HG02938 (cell line): ENCODE measurements at regions not wholly inside any gene's neighbourhood (a gene's known extent, or its start where the extent isn't known, plus 50 kb on each side); places are given as distances from the start of the nearest gene placed in this dataset.

Experiments
- ATAC-seq: cut with Tn5 transposase; IDR thresholded peaks from one replicate; pipeline ENCODE4 v1.9.1; 2021; ENCODE audit warnings: mild to moderate bottlenecking, moderate library complexity; ENCODE audit not compliant: unreplicated experiment

DNA sequence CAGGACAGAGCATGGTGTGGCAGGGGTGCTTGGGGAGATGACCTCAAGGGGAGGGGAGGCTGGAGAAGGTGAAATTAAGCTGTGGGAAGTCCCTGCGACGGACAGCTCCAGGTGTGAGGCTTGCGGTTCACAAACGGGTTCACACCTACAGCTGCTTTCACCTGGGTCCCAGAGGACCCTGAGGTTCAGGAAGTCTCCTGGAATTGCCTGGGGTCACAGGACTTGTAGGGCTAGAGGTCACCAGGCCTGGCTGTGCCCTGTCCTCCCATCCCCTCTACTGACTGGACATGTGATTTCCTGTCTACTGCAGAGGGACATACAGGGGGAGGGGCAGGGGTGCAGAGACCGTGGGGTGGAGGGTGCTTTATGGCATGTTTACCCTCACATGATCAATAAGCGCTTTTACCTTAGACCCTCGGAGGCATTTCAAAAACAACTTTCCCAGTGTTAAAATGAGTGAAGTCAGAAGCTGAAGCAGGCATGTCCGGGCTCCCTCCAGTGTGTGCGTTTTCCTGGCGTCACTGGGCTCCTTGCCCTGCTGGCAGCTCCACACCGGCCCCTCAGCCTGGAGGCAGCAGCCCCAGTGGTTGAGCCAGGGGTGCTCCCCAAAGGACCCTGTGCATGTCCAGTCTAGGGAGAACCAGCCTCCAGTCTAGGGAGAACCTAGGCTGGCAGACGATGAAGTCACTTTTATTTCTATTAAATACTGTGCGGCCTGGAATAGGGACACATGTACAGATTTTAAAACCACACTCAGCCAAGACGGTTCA is 66.6 kb upstream of the IGFBP3 start:
- no peak for ATAC-seq

DNA sequence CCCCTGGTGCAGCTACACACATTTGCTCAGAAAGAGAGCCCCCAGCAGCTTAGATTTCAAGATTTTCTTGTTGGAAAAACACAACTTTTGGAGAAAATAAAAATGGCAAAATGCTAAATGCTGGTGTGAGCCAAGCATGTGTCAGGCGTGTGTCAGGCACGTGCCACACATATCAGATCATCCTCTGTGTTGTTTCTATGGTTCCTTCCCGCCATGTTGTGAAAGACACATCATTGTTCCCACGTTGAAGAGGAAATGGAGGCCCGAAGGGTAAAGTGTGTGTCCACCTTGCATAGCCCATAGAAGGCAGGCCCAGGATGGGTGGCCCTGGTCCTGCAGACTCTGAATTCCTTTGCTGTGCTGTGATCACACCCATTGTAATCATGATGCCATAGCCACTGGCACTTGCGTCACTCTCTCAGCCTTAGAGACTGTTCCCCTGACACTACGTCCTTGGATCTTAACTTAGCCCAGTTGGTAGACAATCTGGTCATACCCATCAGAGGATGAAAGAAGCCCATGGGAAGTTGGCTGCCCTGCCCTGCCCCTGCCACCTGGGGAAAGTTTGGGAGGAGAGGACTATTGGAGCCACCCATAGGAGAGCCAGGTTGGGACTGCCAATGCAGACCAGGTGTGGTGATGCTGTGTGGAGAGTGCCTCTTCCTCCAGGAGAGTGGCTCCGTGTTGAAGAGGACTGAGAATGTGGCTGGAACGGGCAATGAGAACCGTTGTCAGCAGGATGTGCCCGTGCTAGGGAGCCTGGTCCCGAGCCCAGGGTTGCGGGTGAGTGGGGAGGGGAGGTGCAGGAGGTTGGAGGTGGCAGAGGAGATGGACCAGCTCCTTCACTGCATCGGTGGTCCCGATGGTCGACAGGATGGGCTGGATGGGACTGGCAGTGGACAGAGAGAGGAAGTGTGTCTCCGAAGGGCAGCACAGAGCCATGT is 65.6 kb upstream of the IGFBP3 start:
- no peak for ATAC-seq

DNA sequence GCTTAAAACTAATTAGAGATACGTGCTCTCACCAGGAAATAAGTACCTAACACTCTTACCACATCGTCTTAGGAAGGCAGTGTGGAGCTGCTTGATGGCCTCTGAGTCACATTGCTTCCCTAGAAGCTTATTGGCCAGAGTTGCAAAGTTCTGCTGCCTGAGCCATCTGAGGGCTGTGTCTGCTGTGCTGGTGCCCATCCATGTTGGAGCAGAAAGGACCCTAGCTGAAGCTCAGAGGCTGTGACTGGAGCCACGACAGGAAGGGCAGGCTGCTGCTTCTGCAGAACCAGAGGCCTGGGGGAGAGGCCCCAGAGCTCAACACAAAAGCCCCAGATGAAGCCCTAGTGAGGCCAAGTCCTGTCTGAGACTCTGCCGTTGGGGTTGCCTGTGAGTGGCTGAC is 64.8 kb upstream of the IGFBP3 start:
- no peak for ATAC-seq

DNA sequence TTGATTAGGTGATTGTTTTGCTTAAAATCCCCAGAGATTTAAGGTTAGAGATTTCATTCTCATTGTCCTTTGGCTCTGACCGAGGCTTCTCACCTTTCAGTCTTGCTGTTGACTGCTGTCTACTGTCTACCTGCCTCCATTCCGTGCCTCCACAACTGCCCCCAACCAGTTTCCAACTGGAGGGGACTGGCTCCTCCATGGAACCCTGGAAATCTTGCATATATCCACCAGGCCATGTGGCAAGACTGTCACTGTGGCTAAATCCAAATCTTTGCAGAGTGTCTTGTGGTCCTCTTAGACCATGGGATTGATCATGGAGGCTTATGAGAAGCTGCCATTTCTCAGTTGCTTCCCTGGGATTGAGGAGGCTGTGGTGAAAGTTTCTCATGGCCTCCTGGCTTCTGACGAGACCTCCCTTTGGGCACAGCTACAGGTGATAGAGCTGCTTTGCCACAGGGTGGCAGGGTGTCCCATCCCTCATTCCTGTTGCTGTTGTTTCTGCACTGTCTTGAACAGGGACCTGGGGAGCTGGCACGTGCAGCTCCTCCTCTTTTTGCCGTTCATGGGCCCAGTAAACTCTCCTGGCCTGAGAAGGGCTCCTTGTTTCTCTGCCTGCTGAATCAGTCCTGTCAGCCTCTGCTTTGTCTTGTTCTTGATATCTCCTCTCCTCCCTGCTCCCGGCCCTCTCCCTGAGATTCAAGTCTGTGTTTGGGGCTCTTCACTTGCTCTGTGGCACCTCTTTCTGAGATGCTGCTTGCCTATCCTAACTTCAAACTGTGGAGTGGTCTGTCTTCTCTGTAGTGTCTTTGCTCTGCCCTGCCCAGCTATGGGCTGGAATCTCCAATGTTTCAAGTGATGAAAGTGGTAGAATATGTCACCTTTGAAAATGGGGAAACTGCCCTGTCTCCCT is 63.6 kb upstream of the IGFBP3 start:
- no peak for ATAC-seq

DNA sequence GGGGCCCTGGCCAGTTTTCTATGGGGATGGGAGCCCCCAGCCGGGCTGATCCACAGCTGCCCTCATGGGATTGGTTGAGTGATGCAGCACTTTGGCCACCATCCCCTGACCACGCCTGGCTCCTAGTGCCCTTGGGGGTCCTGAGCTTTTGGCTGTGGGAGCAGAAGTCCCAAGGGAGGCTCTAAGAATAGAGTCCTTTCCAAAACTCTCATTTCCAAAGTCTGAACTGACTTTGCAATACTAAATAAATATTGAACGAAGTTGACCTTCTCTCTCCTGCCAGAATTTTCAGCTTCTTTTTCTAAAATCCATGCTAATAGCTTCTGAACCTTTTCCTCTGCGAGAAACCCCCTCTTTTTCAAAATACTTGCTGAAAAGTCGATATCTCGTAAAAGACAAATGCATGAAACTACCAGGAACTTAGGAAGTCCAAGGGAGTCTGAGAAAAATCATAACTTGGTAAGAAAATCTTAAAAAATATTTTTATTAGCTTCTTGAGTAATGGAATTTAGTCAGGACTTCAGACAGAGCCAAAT is 62.7 kb upstream of the IGFBP3 start:
- no peak for ATAC-seq

DNA sequence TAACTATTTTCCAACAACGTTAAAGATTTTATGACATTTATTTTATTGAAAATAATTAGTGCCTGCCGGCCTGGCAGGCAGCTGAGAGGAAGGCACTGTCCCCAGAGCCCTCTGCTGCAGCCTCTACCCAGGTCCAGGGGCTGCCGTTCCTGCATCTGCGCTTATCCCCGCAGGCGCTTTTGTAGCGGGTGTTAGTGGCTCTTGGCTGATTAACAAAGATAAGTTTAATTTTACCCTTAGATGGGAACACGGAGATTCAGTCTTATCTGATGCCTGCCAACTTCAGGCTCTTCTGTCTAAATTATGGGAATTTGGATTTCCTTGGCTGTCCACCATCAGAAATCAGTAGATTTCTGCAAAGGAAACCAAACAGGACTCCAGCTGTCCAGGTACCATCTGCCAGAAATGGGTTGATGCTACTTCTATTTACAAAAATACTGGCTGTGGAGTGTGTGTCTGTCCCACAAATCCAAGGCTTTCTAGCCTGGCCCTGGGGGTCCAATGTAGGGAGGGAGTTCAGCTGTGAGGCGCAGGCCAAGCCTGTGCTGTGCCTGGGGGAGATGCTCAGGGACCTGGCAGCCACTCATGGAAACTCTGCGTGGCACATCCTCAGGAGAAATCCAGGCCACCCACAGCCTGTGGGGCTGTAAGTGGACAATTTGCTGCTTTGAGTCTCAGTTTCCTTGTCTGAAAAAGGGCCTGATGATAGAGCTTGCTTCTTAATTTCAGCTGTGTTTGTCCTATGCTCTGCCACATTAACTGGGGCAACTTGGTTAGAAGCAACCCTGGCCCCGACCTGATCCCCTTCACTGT is 62.0 kb upstream of the IGFBP3 start:
- no peak for ATAC-seq

DNA sequence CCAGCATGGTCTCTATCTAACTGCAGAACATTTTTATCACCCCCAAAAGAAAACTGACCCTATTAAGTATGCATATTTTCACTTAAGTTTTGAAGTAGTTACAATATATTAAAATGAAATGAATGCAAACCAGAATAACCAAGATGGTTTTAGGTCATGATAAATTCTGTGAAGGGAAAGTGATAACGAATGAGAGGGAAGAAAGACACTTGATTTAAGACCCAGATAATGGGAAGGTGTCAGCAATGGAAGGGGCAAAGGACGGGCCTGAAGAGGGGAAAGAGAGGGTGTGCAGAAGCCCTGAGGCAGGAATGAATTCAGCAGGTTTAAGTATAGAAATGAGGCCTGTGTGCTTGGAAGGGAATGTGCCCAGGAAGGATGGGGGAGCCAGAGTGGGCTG is 61.1 kb upstream of the IGFBP3 start:
- ATAC-seq: no peak

DNA sequence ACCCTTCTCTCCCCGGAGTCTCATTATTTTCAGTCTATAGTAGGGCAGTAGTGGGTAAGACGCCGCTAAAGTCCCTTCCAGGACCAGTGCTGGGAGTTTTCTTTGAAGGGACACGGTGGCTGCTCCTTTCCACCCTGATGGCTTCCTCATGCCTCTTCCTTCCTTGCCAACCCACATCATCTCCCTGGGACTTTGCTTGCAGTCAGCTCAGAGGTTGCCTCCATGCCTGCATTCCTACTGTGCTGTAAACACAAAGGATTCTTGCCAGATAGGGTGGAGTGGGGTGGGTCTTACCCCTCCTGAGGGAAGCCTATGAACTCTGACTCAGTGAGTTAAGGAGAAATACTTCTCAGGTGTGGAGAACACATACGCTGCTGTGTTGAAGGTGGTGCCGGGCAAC is 59.9 kb upstream of the IGFBP3 start:
- no peak for ATAC-seq

DNA sequence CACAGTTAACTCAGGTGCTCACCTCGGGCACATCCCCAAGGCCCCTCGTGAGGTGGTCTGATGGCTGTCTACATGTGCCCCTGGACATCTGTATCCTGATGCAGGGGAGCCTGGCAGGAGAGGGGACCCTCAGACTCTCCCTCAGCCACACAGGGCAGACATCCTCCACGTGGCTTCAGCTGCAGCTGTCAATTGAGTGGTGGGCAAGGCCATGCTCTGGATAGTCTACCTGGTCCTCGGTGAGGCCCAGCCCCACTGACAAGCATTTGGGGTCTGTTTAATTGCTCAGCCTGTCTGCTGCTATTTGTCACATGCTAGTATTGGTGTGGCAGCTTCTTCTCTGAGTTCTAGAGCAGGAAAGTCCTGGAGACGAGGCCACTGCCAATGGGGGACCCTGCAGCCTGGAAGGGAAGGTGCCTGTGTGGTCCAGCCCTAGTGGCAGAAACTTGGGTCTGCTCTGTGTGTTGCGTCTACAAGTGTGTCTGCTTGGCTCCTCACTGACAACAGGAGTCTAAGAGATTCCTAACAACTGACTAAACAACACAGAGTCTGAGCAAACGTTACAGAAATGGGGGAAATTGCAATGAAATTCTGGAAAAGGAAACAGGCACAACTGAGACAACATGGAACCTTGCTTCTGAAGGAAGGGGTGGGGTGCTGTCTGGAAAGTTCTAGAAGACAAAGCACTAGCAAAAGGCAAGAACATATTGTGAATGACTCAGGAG is 59.3 kb upstream of the IGFBP3 start:
- no peak for ATAC-seq

DNA sequence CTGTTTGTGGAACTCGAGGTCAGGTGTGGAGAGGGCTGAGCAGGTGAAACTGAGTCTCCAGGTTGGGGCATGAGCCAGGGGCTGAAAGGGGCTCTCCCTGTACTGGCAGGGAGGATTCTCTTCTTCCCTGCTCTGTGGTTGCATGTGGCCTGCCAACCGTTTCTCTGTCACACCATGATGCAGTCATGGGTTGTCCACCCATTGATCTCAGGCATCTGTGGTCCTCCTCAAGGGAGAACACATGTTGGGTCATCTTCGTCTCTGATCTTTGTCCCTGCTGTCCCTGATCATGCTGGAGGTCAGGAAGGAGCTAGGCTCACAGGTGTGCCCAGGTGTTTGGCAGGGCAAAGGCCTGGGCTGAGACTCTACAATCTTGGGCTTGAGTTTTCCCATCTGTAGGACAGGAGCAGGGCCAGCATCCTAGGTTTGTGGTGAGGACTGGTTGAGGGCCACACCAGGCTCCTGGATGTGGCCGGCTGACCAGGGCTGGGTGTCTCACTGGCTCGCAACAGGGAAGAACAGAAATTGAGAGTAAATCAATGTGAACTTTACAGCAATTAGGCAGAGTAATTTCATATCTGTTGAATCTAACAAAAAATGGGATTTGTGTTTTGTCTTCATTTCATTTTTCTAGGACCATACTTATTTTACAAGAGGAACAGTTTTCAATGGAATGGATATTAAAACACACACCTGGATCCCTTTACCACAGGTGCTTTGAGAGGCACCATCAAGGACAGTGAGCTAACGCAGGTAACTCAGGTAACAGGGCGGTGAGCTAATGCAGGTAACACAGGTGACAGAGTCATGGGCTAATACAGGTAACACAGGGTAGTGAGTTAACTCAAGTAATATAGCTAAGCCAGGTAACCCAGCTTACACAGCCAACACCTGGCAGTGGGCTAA is 58.5 kb upstream of the IGFBP3 start:
- no peak for ATAC-seq

DNA sequence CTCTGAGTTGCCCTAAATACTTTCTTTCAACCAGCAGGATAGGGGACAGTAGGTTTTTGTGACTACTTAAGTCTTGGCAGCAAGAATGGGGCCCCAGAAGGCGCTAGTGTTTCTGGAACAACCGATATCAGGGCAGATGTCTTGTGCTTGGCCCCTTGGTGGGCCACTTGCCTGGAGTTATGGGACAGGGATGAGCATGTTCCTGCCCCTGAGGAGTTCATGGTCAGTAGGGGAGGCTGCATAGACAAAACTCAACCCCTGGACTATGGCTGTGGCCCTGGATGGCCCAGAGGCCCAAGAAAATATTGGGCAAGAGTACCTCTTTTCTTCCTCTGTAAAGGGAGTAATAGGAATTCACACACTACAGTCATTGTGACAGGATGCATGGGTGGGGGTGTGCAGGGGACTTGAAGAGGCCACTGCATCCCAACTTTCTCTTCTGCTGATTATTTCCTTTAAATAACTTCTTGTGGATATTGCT is 57.7 kb upstream of the IGFBP3 start:
- ATAC-seq: no peak

DNA sequence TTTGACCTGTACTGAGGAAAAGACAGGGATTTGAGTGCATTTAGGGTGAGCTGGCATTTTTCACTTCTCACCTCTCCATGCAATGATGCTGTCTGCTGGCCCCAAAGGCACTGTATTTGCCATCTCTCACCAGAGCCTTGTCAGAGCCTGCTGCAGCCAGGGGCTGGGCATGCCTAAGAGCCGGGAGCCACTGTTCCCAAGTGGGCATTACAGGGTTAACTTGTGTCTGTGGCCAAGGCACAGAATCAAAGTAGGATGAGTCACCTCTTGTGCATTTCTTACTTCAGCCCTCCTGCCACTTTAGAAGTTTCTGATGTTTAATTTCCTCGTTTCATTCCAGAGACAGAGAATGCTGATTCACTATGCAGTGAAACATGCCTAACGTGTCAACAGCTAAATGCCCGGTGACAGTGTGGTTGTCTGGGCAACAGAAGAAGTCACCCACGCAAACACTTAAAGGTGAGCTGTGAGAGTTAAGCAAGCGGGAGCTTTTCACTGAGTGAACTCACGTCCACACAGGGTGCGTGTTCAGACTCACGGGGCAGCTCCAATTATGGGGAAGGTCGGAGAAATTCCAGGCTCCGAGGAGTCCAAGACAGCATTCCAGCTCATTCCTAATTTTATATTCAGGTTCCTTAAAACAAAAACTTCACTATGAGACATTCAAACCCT is 57.1 kb upstream of the IGFBP3 start:
- no peak for ATAC-seq

DNA sequence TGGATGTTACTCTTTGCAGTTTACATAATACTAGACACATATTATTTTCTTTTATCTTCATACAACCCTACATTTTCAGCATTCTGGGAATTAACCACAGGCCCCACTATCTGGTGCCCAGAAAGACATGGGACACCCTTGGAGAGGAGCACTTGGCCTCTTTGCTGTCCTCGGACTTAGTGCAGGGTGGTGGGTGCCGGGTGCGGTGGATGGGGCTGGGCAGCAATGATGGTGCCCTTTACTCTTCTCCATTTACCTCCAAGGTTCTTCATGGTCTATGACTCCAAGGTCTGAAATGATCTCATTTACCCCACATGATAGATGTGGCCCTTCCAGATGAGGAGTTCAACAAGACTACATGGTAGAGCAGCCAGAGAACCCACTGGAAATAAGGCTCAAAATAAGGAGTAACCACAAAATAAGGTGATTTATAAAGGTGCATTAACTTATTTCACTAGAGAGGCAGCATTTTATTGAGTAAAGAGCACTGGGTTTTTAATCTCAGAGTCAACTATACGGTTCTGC is 56.2 kb upstream of the IGFBP3 start:
- no peak for ATAC-seq

DNA sequence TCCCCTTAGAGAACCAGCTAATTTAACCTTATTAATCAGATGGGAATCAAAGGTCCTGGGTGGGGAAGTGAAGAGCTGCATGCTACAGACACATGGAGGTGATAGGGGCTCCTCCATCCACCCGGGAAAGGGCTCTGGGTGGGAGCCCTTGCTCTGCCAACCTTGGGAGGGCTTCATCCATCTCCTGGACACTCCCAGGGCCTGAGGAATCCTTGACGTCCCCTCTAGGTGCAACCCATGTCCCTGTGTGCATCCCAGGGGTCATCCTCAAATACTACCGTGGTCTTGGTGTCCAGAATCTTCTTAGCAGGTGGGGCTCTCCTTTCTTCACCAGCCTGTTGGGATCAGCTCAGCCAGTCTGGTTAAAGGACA is 55.4 kb upstream of the IGFBP3 start:
- no peak for ATAC-seq

DNA sequence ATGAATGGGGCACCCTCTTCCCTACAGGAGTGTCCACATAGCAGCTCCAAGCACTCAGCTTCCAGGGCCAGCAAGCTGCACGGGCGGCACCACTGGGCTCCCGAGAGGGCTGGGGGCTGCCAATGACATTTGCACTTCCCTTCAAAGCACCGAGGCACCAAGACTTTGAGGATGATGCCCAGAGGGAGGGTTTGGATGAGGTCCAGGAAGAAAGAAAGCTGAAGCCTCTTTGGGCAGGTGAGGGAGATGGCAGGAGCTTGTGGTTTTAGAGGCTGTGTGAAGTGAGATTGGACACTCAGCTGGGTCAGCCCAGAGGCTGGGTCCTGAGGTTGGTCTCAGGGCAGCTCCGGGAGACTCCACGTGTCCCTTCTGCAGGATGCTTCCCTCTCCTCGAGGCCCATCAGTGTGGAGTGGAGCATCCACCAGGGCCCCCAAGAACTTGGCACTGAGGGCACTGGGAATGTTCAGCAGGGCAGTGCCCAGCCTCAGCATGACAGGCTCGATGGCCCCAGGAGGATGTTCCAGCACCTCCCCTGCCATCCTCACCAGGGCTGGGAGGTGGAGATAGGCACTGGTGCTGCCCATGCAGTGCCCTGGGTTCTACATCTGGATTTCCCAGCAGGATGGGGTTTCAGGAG is 54.9 kb upstream of the IGFBP3 start:
- no peak for ATAC-seq

DNA sequence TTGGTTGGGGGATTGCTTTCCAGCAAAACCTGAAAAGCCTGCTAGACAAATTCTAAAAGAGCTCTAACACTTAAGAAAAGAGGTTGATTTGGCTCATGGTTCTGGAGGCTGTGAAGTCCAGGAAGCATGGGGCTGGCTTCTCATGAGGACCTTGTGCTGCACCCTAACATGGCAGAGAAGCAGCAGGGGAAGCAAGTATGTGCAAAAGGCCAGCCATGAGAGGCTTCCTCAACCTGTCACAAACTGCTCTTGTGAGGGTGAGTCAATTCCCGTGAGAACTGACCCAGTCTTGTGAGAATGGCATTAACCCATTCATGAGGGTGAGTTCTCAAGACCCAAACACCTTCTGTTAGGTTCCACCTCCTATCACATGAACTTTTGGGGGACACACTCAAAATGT is 54.3 kb upstream of the IGFBP3 start:
- ATAC-seq: no peak
